Cardiac fibroblast (primary cell): ENCODE measurements at regions not wholly inside any gene's neighbourhood (a gene's known extent, or its start where the extent isn't known, plus 50 kb on each side); places are given as distances from the start of the nearest gene placed in this dataset.
A peak's percentile ranks its signal among the peaks of the same experiment; 100 is the strongest.
"Not testable (repeated sequence)": the region's sequence is repeated elsewhere in the genome, so short reads cannot be mapped to it uniquely, and the experiment has no call there.

ENCODE experiments used
- DNase-seq, 2 donors: peaks; one replicate each; pipeline versions ENCODE4 v3.0.0 to v3.0.0-alpha.2; 2010; ENCODE audit warnings: low read depth in 2 of 2
- H3K4me3 ChIP-seq, 2 donors: replicated peaks in 1 of 2; 1 replicate in 1 of 2; 2 replicates in 1 of 2; pipeline ENCODE4 v1.5.1; 2011; ENCODE audit warnings: low read depth in 2 of 2, low read length in 2 of 2, mild to moderate bottlenecking in 2 of 2, moderate library complexity in 1 of 2
- CTCF ChIP-seq: IDR thresholded peaks from one replicate; pipeline ENCODE4 v1.5.1; 2011; ENCODE audit warnings: low read depth, mild to moderate bottlenecking, low read length, inconsistent platforms

- no peak for DNase-seq
- H3K4me3 ChIP-seq = no peak overlapping the region
- no peak for TF ChIP-seq CTCF
Measured at GRCh38 chr16:63785170-63785569, 1336.7 kb downstream of the CDH11 start.

GRCh38 chr16:63776437-63776836, 1345.4 kb downstream of the CDH11 start:
- H3K4me3 ChIP-seq = no peak overlapping the region
- DNase-seq = no peak
- no peak for TF ChIP-seq CTCF

GRCh38 chr16:63776034-63776433, 1345.8 kb downstream of the CDH11 start:
- TF ChIP-seq CTCF = no peak
- no peak overlapping the region for H3K4me3 ChIP-seq
- DNase-seq = no peak

GRCh38 chr16:63774302-63774701, 1347.6 kb downstream of the CDH11 start:
- TF ChIP-seq CTCF = no peak
- no peak overlapping the region for H3K4me3 ChIP-seq
- DNase-seq = no peak

GRCh38 chr16:63769211-63769610, 1352.7 kb downstream of the CDH11 start:
- DNase-seq = no peak
- no peak for TF ChIP-seq CTCF
- H3K4me3 ChIP-seq = no peak overlapping the region

- H3K4me3 ChIP-seq, DNase-seq: not testable (repeated sequence)
Measured at GRCh38 chr16:63760246-63760645, 1361.6 kb downstream of the CDH11 start.

GRCh38 chr16:63752347-63752746, 1369.5 kb downstream of the CDH11 start:
- H3K4me3 ChIP-seq = no peak overlapping the region
- DNase-seq = no peak
- no peak for TF ChIP-seq CTCF

- DNase-seq = peak in 1 of 2 donors; percentile 16
- TF ChIP-seq CTCF = no peak
- no peak overlapping the region for H3K4me3 ChIP-seq
Measured at GRCh38 chr16:63749276-63749675, 1372.6 kb downstream of the CDH11 start.
